Vagina (tissue), 2 donors: ENCODE measurements at regions not wholly inside any gene's neighbourhood (a gene's known extent, or its start where the extent isn't known, plus 50 kb on each side); places are given as distances from the start of the nearest gene placed in this dataset.

Source experiments
- CTCF ChIP-seq, 3 experiments: fragments of 450-650 bp in 2 of 3; fragments of 200-600 bp in 1 of 3; sonication (generic) in 1 of 3; IDR thresholded peaks; one replicate each; pipeline ENCODE4 v1.5.1; 2017 to 2019; ENCODE audit warnings: antibody characterized with exemption in 3 of 3, mild to moderate bottlenecking in 2 of 3, moderate library complexity in 2 of 3
- POLR2A ChIP-seq, 2 donors: fragments of 450-650 bp; IDR thresholded peaks; one replicate each; pipeline ENCODE4 v1.6.1; 2017; ENCODE audit warnings: antibody characterized with exemption in 2 of 2, mild to moderate bottlenecking in 2 of 2, moderate library complexity in 2 of 2

- no peak for TF ChIP-seq CTCF (IDR thresholded peaks at IDR 0.05)
- no peak for TF ChIP-seq POLR2A (IDR thresholded peaks at IDR 0.05)
Measured at GRCh38 chr21:32122082-32122481, 156.8 kb downstream of the MIS18A start.
